ENCODE measurements at regions not wholly inside any gene's neighbourhood (a gene's known extent, or its start where the extent isn't known, plus 50 kb on each side); places are given as distances from the start of the nearest gene placed in this dataset.

DNA sequence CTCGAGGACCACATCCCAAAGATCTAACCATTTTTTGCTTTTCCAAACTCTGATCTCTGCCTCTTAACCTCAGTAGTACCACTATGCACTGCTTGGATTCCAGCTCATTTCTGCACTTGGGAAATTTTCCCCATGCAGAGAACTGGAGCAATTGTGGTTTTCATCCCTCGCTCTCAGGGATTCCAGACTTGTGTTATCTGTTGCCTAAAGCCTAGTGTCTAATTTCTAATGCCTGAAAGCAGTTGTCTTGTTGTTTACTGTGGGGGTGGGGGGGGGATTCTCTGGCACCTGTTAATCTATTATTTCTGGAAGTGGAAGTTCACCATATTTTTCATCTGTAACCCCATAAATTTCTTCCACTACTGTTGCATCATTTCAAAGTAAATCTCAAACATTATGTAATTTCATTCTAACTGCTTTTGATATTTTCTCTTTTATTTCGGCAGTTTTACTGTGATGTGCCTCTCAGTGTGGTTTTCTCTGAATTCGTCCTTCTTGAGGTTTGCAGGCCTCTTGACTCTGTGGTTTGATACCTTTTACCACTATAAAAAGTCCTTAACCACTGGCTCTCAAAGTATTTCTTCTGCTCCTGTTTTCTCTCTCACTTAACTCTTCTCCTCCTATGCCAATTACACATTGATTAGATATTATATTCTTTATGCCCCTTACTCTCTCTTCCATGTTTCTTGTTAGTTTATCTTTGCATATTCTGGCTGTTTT lies 205.6 kb upstream of the EOLA2 start:
- no peak for DNase-seq

DNA sequence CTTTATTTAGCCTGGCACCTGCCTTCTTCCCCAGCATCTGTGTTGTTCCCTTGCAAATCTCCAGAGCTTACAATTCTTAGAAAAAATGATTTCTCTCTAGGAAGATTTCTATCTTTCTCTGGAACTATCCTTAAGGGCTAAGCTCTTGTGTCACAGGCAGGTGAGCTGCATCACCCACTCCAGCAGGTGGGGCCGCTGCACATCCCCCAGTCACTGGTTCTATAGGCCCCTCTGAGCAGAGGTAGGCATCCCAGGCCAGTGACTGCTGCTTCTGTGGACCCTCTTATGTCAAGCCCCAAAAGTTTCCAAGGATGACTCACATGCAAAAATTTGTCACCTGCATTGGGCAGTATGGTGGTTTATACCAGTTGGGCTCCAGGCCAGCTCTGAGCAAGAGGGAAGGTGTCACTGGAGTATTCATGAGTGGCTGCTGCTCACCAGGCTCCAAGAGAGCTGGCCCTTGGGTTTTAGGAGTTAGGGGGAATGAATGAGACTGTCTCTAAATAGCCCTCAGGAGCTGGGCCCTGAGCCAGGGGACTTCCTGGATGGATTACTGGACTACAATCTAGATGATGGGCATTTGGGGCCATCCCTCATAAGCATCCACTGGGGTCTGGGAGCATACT lies 208.1 kb upstream of the EOLA2 start:
- DNase-seq: no peak

DNA sequence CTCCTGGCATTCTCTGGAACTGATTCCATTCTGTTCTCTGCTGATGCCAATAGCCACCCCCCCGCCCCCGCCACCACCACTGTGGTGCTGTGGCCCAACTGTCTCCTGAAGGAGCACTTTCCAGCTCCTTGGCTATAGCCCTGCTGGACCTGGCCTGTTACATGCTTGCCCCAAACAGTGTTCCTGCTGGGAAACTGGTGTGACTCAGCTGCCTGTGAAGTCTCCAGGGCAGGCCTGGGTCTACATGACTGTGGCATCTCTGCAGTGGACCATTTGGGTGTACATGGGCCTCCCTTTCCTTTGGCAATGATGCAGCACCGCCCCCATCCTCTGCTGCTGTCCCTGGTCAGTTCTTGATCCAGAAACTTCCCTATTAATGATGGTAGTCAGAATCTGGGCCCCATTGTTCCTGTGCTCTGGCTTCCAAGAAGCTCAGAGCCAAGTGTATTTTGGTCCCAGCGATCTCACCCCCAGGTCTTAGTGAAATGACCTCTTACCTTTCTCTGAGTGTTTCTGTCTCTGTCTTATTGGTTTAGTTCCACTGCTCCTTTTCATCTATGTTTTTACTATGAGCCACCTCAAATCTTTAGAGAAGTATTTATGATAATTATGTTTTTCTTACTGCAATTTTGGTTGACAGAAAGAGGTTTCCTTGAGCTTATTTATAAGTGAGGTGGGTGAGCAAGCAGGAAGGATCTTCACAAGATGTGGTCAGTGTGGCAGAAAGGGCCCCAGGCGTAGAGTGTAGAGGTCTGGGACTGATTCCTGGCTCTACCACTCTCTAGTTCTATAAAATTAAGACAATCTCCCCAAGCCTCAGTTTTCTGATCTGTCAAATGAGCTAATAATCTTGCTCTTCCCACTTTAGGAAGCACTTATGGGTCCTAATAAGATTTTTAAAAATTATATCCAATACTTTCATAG lies 210.7 kb upstream of the EOLA2 start:
- DNase-seq: no peak

DNA sequence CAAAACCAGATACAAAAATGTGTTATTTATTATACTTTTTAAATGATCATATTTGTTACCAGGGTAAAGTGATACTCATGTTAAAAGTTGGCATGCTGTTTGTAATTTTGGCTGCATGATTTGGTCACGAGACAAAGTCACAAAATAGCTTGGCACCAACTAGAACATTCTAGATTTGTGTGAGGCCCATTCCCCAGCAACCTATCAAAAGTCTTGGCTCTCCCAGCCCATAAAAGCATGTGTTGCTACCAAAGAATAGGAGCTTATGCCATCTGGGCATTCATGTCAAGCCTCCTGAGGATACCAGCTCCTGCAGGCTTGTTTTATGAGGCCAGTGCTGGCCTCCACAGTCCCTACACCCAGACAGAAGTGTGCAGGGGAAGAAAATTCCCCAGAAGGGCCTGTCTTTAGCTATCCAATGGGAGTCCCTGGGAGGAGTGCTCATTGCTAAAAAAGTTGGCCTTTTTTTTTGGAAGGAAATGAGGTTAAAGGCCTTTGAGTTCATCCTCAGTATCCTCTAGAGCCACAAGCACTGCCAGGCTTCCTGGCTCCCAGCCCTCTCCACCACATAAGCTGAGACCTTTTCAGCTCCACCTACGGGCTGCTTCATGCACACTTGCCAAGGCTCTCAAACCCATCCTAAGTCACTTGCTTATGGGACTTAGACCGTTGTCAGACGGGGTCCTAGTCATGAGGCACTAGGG lies 211.9 kb upstream of the EOLA2 start:
- DNase-seq: no peak

DNA sequence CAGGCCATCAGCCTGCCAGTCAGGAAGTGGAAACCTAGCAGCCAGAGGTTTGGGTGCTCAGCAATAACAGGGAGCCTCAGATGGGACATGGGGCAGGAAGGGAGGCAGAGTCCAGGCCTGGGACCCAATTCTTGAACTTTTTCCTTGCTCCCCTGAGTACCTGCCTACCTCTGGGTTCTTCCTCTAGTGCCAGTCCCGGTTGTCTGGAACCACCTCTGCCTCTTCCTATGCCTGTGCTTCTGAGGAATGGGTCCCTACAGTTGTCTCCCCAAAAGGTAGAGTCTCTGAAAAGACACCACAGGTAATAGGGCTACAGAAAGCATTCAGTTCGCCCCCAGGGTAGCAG lies 212.4 kb upstream of the MAMLD1 start:
- no peak for DNase-seq

DNA sequence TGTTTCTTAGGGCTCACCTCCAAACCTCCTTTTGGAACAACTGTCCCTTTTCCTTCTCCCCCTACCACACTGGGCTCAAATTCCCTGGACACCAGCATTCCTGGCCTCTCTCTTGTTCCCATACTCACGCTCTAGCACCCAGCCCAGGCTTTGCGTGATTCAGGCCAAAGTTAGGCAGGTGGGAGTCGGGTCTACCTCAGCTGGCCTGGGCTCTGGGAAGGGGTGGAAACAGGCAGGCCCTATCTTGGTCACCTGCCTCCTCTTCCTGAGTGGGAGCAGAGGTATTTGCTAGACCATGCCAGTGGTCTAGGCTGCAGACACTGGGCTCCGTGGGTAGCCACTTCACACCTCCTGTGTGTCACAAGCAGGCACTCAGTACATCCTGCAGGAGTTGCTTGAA lies 211.1 kb upstream of the MAMLD1 start:
- DNase-seq: no peak

DNA sequence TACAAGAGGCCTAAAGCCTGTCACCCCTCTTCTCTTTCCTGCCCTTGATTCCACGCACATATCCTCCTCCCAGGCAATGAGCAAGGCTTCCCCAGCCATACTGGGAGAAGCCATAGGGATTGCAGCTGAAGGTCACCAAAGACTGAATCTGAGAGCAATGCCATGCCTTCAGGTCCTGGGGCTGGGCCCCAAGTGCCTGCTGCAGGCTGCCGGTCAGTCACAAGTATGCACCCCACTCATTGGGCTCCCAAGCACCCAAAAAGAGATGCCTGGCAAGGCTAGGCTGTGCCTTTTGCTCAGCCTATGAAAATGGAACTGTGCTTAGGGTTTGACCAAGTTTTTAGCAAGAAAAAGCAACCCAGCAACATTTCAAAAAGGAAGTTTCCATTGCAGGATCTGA lies 210.6 kb upstream of the MAMLD1 start:
- no peak for DNase-seq

DNA sequence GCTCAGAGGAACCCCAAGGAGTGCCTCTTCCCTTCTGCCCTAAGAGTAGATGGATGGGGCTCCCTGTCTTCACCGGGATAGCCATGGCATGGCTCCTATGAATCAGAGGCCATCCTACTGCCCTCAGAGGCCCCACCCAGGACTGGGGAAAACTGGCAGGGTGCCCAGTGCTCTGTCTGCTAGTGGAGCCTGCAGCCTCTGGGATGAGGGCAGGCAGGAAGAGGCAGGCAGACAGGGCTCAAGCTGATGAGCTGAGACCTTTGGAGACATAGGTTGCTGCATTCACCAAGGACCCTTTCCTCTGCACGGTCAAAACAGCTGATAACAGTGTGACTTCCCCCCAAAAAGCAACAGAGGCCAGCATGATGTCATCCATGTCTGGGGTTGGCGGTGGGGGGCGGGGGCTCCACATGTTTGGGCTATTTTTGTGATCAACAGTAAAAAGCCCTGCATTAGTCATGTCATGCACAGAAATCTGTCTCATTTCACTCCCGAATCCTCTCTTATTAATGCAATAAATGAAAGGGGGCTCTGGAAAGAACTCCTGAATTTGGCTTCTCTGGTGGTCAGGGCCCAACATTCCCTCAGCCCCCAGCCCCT lies 207.6 kb upstream of the MAMLD1 start:
- DNase-seq: no peak

GRCh38 chrX:150156615-150157014 lies 206.5 kb upstream of the MAMLD1 start:
- DNase-seq: no peak

DNA sequence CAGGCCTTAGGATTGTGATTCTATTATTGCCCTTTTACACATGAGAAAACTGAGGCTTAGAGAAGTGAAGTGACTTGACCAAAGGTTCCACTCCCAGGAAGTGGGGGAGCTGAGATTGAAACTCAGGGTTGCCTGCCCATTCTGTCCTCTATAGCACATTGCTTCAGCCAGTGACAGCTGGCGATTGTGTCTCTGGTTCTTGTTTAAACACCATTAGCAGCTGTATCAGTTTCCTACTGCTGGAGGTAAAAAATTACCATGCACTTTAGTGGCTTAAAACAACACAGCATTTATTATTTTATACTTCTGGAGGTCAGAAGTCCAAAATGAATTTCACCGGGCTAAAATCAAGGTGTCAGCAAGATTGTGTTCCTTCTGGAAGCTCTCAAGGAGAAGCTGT lies 205.8 kb upstream of the MAMLD1 start:
- DNase-seq: no peak

DNA sequence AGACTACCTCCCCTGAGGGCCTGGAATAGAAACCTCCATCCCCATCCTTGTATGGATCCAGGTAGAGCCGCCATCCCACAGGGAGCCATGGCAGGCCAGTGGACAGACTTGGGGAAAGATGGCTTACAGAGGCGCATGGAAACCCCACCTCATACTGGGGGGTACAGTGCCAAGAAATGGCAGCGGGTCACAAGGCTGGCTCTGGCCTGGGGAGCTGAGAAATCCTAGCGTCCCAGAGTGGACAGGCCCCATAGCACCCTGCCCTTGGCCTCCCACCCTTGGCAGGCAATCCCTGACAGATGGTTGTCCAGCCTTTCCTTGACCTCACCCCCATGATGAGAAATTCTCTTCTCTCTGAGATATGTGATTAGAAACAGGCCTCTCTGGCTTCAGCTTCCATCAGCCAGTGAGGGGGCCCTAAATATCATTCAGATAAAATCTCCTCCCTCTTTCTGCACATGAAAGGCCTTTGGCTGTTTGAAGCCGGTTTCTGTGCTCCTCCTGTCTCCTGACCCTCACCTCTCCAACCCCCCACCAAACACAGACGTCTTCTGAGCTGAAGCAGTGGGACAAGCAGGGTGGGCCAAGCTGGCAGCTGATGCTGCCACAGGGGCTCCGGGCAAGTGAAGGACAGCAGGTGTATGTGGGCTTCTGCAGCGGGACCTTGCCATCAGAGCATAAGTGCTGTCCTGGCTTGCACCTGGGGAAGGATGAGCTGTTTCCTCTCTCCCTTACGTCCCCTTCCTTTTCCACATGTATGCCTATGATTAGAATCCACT lies 204.4 kb upstream of the MAMLD1 start:
- no peak for DNase-seq

DNA sequence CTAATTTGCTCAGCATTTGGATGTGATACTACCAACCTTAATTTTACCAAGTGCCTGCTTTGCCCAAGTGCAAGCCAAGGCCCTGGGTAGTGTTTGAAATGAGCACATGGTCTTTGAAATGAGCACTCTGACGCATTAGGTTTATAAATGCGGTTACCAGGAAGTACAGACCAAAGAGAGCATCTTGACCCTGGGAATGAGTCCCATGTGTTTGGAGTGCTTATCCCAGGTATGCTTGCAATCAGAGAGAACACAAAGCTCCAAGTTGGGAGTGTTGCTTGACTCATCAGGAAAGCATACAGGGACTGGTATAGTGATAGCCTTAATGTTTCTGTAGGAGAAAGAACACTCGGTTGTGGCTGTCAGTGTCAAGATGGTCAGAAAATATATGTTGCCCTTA lies 203.6 kb upstream of the MAMLD1 start:
- DNase-seq: no peak

DNA sequence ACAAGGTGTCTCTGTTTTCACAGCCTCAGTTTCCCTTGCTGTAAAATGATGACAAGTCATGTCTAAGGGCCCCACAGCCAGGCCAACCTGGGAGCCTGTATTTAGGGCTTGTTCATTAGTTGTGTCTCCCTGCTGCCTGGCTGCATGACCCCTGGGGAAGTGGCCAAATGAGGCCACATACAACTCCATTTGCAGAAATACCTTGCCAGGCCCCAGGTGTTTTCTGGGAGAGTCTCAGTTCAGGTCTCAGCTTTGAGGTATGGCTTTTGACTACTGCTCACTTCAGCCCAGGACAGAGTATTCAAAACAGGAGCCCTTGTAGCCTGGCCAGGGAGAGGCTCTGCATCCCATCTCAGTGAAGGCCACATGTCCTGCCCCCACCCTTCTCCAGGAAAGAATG lies 202.5 kb upstream of the MAMLD1 start:
- no peak for DNase-seq

- no peak for DNase-seq
Measured at GRCh38 chrX:150161193-150161592, 201.9 kb upstream of the MAMLD1 start.

GRCh38 chrX:150162141-150162540 lies 201.0 kb upstream of the MAMLD1 start:
- no peak for DNase-seq

GRCh38 chrX:150163221-150163930 lies 199.7 kb upstream of the MAMLD1 start:
- DNase-seq: no peak

DNA sequence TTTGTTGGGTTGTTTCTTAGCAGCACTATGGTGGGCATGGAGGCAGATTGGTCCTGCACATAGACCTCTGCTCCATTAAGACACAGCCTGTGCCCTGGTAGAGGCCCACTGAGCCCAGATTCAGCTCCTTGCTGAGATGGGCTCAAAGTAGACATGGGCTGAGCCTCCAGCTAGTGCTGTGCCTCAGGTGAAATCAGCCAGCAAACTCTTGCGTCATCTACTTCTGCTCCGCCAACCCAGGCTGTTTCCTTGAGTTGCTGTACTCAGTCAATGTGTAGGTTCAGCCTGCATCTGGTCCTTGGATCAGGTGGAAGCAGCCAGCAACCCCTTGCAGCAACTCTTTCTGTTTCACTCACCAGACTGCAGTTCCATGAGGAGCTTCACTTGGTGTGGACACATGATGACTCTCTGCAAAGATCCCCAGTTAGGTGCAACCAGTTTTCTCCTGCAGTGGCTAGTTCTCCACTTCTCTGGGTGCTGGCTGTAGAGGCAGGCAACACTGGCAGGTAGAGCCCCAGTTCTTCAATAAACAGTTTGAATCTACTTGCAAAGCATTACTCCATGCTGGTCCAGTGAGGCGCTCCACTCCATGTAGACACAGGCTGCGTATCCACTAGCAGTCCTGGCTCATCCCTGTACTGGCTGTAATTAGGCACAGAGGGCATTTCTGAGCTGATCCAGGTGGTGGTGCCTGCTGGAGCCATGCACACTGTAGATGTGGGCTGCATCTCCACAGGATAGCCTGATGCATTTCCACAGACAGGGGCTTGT lies 199.0 kb upstream of the MAMLD1 start:
- DNase-seq: no peak

DNA sequence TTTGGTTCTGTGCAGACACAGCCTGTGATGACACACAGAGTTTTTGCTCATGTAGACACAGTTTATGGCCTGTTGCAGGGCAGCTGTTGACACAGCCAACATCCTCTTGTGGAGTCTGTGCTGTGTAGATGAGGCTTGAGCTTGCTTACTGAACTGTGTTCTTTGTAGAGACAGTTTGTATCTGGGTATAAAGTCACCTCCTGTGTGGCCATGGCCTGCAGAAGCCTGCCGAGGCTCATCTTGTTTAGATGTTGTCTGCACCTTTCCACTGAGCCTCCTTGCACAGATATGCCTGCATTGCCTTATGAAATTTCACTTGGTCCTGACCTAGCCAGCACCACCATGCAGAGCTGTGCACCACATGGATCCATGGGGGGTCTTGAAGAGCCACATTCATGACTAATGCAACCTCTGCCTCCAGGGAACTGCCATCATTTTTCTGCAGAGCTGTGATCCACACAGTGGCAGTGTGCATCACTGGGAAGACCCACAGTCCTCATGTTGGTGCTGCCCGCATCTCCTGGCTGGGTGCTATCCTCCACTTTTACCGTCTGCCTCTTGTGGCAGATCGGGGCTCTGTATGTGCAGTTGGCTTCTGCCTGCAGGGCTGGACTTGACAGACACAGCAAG lies 198.0 kb upstream of the MAMLD1 start:
- no peak for DNase-seq

DNA sequence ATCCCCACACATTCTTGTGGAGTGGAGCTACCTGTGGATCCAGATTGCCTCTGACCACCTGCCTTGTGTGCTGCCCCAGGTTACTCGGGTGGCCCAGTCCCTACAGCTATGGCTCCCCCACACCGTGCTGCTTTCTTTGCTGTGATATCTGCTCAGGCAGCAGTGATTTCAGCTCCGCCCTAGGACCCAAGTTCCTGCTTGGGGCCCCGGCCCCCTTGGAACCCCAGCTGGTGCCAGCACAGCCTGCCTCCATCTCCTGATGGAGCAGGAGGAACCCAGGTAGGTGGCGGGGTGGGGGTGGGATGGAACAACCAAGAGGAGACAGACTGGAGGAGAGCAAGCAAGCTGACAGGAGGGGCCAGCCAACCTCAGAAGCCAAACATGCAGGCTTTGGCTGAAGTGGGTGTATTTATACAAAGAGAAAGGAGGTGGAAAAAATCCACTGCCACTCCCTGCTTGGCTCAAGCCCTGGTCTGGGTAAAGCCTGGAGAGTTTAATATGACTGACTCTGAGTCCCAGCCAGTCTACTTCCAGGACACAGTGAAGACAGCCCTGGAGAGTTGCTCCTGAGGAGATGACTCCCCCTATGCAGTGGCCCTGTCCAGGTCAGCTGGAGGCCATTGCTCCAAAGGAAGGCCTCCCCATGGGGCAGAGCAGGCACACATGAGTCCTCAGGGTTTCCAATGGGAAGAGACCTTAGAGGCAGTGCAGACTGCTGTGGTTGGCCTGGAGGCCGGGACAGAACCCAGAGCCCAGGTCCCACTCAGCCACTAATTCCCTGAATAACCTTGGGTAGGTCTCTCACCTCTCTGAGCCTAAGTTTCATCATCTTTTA lies 197.1 kb upstream of the MAMLD1 start:
- DNase-seq: no peak
